AG10803 (cell line): ENCODE measurements at regions not wholly inside any gene's neighbourhood (a gene's known extent, or its start where the extent isn't known, plus 50 kb on each side); places are given as distances from the start of the nearest gene placed in this dataset.
"Not testable (repeated sequence)": the region's sequence is repeated elsewhere in the genome, so short reads cannot be mapped to it uniquely, and the experiment has no call there.

Source experiments
- DNase-seq: peaks from one replicate; pipeline ENCODE4 v3.0.0; 2010; ENCODE audit warnings: low read depth
- H3K4me3 ChIP-seq: 2 replicates; pipeline ENCODE4 v1.5.1; 2011; ENCODE audit warnings: mild to moderate bottlenecking, low read length, control low read depth

DNA sequence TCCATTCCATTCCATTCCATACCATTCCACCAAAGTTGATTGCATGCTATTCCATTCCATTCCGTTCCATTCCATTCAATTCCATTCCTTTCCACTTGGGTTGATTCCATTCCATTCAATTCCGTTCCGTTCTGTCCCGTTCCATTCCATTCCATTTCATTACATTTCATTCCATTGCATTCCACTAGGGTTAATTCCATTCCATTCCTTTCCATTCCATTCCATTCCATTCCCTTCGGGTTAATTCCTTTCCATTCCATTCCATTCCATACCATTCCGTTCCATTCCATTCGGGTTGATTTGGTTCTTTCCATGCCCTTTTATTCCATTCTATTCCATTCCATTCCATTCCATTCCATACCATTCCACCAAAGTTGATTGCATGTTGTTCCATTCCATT, 131.9 kb downstream of the CWH43 start:
- not testable (repeated sequence) for H3K4me3 ChIP-seq

DNA sequence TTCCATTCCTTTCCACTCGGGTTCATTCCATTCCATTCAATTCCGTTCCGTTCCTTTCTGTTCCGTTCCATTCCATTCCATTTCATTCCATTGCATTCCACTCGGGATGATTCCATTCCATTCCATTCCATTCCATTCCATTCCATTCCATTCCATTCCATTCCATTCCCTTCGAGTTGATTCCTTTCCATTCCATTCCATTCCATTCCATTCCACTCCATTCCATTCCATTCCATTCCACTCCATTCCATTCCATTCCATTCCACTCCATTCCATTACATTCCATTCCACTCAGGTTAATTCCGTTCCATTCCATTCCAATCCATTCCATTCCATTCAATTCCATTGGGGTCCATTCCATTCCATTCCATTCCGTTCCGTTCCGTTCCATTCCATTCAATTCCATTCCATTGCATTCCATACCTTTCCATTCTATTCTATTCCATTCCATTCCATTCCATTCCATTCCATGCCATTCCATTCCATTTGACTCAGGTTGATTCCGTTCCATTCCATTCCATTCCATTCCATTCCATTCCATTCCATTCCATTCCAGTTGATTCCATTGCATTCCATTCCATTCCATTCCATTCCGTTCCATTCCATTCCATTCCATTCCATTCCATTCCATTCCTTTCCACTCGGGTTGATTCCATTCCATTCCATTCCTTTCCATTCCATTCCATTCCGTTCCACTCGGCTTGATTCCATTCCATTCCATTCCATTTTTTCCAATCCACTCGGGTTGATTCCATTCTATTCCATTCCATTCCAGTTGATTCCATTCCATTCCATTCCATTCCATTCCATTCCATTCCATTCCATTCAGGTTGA, 132.5 kb downstream of the CWH43 start:
- DNase-seq: not testable (repeated sequence)

More for the DNA sequence above, 131.9 kb downstream of the CWH43 start:
- DNase-seq: not testable (repeated sequence)

DNA sequence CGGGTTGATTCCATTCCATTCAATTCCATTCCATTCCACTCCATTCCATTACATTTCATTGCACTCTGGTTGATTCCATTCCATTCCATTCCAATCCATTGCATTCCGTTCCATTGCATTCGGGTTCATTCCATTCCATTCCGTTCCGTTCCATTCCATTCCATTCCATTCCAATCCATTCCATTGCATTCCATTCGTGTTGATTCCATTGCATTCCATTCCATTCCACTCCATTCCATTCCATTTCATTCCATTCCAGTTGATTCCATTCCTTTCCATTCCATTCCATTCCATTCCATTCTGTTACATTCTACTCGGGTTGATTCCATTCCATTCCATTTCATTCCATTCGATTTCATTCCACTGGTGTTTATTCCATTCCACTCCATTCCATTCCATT, 133.3 kb downstream of the CWH43 start:
- not testable (repeated sequence) for DNase-seq, H3K4me3 ChIP-seq

More for the DNA sequence above, 132.5 kb downstream of the CWH43 start:
- not testable (repeated sequence) for H3K4me3 ChIP-seq

DNA sequence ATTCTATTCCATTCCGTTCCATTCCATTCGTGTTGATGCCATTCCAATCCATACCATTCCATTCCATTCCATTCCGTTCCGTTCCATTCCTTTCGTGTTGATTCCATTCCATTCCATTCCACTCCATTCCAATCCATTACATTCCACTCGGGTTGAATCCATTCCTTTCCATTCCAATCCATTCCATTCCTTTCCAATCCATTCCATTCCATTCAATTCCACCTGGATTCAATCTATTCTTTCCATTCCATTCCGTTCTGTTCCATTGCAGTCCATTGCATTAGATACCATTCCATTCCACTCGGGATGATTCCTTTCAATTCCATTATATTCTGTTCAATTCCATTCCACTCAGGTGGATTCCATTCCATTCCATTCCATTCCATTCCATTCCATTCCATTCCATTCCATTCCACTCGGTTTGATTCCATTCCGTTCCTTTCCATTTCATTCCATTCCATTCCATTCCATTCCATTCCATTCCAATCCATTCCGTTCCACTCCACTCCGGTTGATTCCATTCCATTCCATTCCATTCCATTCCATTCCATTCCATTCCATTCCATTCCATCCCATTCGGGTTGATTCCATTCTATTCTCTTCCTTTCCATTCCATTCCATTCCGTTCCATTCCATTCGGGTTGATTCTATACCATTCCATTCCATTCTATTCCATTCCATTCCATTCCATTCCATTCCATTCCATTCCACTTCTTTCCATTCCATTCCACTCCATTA, 134.1 kb downstream of the CWH43 start:
- H3K4me3 ChIP-seq: not testable (repeated sequence)
- DNase-seq: peak; percentile 23

DNA sequence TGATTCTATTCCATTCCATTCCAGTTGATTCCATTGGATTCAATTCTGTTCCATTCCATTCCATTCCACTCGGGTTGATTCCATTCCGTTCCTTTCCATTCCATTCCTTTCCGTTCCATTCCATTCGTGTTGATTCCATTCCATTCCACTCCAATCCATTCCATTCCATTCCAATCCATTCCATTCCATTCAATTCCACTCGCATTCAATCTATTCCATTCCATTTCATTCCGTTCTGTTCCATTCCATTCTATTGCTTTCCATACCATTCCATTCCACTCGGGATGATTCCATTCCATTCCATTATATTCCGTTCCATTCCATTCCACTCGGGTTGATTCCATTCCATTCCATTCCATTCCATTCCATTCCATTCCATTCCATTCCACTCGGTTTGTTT, 134.7 kb downstream of the CWH43 start:
- H3K4me3 ChIP-seq: not testable (repeated sequence)
- peak; percentile 35 for DNase-seq

DNA sequence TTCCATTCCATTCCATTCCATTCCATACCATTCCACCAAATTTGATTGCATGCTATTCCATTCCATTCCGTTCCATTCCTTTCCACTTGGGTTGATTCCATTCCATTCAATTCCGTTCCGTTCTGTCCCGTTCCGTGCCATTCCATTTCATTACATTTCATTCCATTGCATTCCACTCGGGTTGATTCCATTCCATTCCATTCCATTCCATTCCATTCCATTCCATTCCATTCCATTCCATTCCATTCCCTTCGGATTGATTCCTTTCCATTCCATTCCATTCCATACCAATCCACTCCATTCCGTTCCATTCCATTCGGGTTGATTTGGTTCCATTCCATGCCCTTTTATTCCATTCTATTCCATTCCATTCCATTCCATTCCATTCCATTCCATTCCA, 140.4 kb downstream of the CWH43 start:
- DNase-seq, H3K4me3 ChIP-seq: not testable (repeated sequence)

DNA sequence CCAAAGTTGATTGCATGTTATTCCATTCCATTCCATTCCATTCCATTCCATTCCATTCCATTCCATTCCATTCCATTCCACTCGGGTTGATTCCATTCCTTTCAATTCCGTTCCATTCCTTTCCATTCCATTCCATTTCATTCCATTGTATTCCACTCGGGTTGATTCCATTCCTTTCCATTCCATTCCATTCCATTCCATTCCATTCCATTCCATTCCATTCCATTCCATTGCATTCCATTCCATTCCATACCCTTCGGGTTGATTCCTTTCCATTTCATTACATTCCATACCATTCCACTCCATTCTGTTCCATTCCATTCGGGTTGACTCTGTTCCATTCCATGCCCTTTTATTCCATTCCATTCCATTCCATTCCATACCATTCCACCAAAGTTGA, 140.8 kb downstream of the CWH43 start:
- not testable (repeated sequence) for DNase-seq

DNA sequence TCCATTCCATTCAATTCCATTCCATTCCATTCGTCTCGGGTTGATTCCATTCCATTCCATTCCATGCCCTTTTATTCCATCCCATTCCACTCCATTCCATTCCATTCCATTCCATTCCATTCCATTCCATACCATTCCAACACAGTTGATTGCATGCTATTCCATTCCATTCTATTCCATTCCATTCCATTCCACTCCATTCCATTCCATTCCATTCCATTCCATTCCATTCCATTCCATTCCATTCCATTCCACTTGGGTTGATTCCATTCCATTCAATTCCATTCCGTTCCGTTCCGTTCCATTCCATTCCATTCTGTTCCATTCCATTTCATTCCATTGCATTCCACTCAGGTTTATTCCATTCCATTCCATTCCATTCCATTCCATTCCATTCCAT, 143.3 kb downstream of the CWH43 start:
- not testable (repeated sequence) for DNase-seq, H3K4me3 ChIP-seq

More for the DNA sequence above, 140.8 kb downstream of the CWH43 start:
- not testable (repeated sequence) for H3K4me3 ChIP-seq

DNA sequence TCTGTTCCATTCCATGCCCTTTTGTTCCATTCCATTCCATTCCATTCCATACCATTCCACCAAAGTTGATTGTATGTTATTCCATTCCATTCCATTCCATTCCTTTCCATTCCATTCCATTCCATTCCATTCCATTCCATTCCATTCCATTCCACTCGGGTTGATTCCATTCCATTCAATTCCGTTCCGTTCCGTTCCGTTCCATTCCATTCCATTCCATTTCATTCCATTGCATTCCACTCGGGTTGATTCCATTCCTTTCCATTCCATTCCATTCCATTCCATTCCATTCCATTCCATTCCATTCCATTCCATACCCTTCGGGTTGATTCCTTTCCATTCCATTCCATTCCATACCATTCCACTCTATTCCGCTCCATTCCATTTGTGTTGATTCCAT, 143.8 kb downstream of the CWH43 start:
- DNase-seq, H3K4me3 ChIP-seq: not testable (repeated sequence)

DNA sequence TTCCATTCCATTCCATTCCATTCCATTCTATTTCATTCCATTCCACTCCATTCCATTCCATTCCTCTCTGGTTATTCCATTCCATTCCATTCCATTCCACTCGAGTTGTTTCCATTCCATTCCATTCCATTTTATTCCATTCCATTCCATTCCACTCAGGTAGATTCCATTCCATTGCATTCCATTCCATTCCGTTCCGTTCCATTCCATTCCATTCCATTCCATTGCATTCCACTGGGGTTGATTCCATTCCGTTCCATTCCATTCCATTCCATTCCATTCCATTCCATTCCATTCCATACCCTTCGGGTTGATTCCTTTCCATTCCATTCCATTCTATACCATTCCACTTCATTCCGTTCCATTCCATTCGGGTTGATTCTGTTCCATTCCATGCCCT, 144.6 kb downstream of the CWH43 start:
- H3K4me3 ChIP-seq, DNase-seq: not testable (repeated sequence)

DNA sequence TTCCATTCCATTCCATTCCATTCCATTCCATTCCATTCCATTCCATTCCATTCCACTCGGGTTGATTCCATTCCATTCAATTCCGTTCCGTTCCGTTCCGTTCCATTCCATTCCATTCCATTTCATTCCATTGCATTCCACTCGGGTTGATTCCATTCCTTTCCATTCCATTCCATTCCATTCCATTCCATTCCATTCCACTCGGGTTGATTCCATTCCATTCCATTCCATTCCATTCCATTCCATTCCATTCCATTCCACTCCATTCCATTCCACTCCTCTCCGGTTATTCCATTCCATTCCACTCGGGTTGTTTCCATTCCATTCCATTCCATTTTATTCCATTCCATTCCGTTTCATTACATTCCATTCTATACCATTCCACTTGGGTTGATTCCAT, 151.0 kb downstream of the CWH43 start:
- not testable (repeated sequence) for DNase-seq, H3K4me3 ChIP-seq

DNA sequence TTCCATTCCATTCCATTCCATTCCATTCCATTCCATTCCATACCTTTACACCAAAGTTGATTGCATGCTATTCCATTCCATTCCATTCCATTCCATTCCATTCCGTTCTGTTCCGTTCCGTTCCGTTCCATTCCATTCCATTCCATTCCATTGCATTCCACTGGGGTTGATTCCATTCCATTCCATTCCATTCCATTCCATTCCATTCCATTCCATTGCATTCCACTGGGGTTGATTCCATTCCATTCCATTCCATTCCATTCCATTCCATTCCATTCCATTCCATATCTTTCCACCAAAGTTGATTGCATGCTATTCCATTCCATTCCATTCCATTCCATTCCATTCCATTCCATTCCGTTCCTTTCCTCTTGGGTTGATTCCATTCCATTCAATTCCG, 151.9 kb downstream of the CWH43 start:
- H3K4me3 ChIP-seq, DNase-seq: not testable (repeated sequence)

DNA sequence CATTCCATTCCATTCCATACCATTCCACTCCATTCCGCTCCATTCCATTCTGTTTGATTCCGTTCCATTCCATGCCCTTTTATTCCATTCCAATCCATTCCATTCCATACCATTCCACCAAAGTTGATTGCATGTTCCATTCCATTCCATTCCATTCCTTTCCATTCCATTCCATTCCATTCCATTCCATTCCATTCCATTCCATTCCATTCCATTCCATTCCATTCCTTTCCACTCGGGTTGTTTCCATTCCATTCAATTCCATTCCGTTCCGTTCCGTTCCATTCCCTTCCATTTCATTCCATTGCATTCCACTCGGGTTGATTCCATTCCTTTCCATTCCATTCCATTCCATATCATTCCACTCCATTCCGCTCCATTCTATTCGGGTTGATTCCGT, 152.7 kb downstream of the CWH43 start:
- DNase-seq, H3K4me3 ChIP-seq: not testable (repeated sequence)

DNA sequence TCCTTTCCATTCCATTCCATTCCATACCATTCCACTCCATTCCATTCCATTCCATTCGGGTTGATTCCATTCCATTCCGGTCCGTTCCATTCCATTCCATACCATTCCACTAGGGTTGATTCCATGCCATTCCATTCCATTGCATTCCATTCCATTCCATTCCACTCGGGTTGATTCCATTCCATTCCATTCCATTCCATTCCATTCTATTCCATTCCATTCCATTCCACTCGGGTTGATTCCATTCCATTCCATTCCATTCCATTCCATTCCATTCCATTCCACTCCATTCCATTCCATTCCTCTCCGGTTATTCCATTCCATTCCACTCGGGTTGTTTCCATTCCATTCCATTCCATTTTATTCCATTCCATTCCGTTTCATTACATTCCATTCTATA, 153.4 kb downstream of the CWH43 start:
- not testable (repeated sequence) for H3K4me3 ChIP-seq, DNase-seq

DNA sequence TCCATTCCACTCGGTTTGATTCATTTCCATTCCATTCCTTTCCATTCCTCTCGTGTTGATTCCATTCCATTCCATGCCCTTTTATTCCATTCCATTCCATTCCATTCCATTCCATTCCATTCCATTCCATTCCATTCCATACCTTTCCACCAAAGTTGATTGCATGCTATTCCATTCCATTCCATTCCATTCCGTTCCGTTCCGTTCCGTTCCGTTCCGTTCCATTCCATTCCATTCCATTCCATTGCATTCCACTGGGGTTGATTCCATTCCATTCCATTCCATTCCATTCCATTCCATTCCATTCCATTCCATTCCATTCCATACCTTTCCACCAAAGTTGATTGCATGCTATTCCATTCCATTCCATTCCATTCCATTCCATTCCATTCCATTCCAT, 154.3 kb downstream of the CWH43 start:
- not testable (repeated sequence) for H3K4me3 ChIP-seq, DNase-seq

DNA sequence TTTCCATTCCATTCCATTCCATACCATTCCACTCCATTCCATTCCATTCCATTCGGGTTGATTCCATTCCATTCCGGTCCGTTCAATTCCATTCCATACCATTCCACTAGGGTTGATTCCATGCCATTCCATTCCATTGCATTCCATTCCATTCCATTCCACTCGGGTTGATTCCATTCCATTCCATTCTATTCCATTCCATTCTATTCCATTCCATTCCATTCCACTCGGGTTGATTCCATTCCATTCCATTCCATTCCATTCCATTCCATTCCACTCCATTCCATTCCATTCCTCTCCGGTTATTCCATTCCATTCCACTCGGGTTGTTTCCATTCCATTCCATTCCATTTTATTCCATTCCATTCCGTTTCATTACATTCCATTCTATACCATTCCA, 155.9 kb downstream of the CWH43 start:
- not testable (repeated sequence) for H3K4me3 ChIP-seq, DNase-seq

DNA sequence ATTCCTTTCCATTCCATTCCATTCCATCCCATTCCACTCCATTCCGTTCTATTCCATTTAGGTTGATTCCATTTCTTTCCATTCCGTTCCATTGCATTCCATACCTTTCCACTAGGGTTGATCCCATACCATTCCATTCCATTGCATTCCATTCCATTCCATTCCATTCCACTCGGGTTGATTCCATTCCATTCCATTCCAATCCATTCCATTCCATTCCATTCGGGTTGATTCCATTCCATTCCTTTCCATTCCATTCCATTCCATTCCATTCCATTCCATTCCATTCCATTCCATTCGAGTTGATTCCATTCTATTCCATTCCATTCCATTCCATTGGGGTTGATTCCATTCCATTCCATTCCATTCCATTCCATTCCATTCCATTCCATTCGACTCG, 161.1 kb downstream of the CWH43 start:
- H3K4me3 ChIP-seq, DNase-seq: not testable (repeated sequence)

DNA sequence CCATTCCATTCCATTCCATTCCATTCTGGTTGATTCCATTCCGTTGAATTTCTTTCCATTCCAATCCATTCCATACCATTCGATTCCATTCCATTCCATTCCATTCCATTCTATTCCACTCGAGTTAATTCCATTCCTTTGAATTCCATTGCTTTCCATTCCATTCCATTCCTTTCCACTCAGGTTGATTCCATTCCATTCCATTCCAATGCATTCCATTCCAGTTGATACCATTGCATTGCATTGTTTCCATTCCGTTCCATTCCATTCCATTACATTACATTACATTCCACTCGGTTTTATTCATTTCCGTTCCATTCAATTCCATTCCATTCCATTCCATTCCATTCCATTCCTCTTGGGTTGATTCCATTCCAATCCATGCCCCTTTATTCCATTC, 161.5 kb downstream of the CWH43 start:
- H3K4me3 ChIP-seq, DNase-seq: not testable (repeated sequence)

DNA sequence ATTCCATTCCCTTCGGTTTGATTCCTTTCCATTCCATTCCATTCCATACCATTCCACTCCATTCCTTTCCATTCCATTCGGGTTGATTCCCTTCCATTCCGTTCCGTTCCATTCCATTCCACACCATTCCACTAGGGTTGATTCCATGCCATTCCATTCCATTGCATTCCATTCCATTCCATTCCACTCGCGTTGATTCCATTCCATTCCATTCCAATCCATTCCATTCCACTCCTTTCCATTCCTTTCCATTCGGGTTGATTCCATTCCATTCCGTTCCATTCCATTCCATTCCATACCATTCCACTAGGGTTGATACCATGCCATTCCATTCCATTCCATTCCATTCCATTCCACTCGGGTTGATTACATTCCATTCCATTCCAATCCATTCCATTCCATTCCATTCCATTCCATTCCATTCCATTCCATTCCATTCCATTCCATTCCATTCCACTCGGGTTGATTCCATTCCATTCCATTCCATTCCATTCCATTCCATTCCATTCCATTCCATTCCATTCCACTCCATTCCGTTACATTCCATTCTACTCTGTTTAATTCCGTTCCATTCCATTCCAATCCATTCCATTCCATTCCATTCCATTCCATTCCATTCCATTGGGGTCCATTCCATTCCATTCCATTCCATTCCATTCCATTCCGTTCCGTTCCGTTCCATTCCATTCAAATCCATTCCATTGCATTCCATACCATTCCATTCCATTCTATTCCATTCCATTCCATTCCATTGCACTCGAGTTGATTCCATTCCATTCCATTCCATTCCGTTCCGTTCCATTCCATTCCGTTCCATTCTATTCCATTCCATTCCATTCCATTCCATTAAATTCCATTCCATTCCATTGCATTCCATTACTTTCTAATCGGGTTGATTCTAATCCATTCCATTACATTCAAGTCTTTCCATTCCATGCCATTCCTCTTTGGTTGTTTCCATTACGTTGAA, 163.2 kb downstream of the CWH43 start:
- peak; percentile 74 for DNase-seq
- H3K4me3 ChIP-seq: not testable (repeated sequence)
